ENCODE measurements at regions not wholly inside any gene's neighbourhood (a gene's known extent, or its start where the extent isn't known, plus 50 kb on each side); places are given as distances from the start of the nearest gene placed in this dataset.

DNA sequence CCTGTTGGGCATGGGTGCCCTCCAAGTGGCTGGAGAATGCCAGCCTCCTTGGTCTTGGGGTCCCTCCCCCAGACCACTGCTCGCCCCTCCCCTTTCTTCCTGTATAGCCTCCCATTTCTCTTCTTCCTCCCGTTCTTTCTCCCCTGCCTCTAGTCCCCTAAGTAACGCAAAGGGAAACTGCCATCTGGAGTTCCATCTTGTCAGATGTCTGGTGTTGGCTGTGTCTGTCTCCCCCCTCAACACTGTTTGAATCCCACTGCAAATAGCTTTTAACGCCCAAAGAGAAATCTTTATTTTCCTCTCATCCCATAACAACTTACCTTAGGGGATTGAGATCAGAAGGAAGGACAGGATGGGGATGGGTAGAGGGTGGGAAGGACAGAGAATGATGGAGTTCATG, 55.3 kb upstream of the CSF3R start:
- DNase-seq, result no peak

DNA sequence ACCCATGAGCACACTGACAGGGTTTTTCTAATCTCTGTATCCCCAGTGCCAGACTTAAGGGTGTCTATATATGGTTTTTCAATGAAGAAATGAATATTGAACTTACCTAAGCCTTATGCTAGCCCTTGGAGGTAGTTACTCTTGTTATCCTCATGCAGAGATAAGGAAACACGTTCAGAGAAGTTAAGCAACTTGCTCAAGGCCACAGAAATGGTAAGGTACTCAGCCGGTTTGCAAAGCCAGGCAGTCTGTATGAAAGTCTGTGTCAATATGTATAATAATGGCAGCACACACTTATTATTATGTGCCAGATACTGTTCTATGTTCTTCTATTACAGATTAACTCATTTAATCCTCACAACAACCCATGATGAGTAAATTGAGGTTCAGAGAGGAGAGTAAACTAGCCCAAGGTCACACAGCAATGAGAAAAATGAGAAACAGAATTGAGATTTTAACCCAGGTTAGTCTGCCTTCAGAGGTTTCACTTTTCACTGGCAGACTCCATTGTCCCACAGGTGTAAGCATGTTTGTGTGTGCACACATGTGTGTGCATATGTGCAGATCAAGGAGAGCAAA, 54.6 kb upstream of the CSF3R start:
- no peak for DNase-seq

DNA sequence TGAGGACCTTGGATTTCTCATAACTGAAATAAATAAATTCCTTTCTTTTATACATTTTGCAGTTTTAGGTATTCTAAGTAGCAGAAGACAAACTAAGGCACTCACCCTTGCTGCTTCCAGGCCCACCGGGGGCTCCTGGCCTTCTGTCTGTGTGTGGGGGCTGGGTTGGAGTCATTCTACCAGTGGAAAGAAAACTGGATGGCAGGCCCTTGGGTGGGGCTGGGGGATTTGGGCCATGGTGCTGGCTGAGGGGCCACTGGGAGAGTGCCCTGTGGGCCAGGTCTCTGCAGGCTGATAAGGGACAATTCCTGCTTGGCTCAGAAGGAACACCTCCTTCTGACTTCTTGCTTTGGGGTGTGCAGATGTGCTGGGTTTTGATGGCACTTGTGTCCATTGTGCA, 54.0 kb upstream of the CSF3R start:
- DNase-seq, result no peak

DNA sequence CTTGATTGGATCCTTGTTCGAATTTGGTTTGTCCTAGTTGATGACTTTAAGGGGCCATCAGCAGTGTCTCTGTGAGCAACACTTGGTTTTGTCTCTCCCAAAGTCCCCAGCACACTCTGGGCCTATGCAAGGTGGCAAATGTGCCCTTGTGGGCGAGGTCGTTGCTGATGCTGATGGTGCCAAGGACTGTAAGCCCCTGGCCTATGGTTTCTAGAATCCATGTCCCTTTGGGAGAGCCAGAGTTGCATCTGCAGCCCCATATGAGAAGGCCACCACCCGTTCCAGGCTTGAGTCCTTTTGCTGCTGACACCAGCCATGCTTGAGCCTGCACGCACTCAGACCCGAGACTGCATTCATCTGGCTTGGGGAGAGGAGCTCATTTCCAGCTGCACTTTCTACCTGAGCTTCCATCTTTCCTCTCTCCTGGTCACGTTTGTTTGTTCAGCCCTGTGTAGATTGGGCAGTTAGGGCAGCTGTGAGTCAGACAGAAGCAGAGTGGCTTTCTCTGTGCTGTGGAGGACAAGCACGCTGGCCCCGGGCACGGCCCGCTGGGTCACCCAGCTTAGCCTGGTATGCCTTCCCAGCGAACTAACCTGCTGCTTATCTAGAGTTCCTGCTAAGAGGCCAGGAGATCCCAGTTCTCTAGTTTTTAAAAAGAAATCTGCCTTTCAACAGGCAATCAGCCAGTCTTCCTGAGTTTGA, 52.1 kb upstream of the CSF3R start:
- no peak for DNase-seq

DNA sequence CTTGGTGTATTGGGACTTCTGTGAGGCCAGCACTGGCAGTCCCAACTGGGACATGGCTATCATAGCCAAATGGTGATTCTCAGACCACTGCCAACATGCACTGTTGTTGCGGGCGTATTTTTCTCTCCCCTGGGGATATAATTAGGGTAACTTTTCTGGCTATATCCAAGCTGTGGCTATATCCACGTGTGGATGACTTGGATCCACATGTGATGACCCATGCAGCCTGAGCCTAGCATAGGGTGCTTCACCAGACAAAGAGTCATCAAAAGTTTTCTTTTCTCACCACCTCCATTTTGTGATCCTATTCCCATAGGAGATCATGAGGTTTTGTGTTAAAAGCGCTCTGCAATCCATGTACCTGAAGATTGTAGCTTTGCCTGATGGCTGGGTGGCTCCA, 51.2 kb upstream of the CSF3R start:
- no peak for DNase-seq

DNA sequence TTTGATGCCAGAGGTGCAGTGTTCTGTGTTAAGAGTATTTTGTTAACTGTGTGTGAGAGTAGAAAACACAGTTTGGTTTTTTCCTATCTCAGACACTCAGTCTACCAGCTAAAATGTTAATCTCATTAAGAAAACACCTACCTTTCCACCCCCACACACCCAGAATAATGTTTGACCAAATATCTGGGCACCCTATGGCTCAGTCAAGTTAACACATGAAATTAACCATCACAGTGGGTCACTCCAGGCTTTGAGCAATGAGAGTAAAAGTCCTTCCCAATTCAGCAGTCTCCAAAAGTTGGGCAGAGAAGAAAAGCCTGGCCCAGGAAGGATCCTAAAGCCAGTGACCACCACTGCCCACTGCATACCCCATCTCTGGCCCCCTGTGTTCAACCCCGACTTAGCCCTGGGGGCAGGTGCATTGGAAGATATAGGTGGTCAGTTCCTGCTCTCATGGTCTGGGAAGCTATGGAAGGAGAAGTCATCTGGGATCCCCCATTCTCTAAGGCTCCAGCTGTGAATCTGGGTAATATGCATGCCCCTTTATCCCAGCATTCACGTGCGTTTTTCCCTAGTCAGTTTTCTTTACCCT, 50.2 kb upstream of the CSF3R start:
- no peak for DNase-seq

All from left hindlimb (tissue), 1 donor.